ENCODE measurements at regions not wholly inside any gene's neighbourhood (a gene's known extent, or its start where the extent isn't known, plus 50 kb on each side); places are given as distances from the start of the nearest gene placed in this dataset.
A peak's percentile ranks its signal among the peaks of the same experiment; 100 is the strongest.

DNA sequence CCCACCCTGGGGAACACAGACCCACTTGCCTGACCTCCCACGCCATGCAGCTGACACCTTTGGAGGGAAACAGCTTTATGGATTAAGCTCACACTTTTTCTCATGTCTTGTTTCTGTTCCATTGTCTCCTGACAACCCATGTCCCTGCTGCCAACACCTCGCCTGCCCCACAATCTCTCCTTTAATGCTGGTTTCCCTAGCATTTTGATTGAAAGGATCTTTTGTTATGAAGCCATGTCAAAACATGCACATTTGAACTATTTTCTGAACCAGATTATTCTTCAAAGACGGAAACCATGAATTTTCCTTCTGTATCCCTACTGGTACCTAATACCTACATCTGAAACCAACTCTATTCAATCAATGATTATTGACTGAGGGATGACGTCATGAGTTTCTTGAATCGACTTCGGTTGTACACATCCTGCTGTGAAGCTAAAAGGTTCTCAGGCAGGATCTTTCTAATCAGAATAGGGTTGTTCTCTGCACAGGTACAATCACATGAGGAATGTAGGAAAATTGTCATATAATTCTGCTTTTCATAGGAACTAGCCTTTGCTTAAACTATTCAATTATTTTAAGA is 106.2 kb upstream of the NEBL start:
- no peak overlapping the region for H2AFZ ChIP-seq (ENCODE audit: low read depth, low read length)
- H3K36me3 ChIP-seq (ENCODE audit: insufficient read depth, low read length) = no peaks in the 10 kb centered on the region
- H3K9me3 ChIP-seq (ENCODE audit: low read length) = no peaks in the 10 kb centered on the region
- H3F3A ChIP-seq (ENCODE audit: insufficient read depth, low read length, poor library complexity, severe bottlenecking) = no peaks in the 10 kb centered on the region
- no peak overlapping the region for H3K4me2 ChIP-seq (ENCODE audit: low read length)
- H3K79me2 ChIP-seq (replicated peaks; ENCODE audit: insufficient read depth, low read length) = no peaks in the 10 kb centered on the region
- no peaks in the 10 kb centered on the region for H3K27me3 ChIP-seq (ENCODE audit: insufficient read depth, low read depth, low read length)
- peak overlapping the region; percentile 57 for H3K27ac ChIP-seq (ENCODE audit: low read length)
- H3K9me2 ChIP-seq (ENCODE audit: insufficient read depth, low read length) = no peaks in the 10 kb centered on the region
- H3K9ac ChIP-seq (ENCODE audit: low read length) = no peak overlapping the region
- H4K20me1 ChIP-seq (ENCODE audit: insufficient read depth) = no peaks in the 10 kb centered on the region
- TF ChIP-seq EZH2 (IDR thresholded peaks at IDR 0.05; ENCODE audit: borderline replicate concordance, insufficient read depth, low read length, poor library complexity, severe bottlenecking) (no peak), MXI1 (conservative IDR thresholded peaks at IDR 0.05; ENCODE audit: poor library complexity, severe bottlenecking) (no peak), SMC3 (conservative IDR thresholded peaks at IDR 0.05; ENCODE audit: poor library complexity) (no peak), POLR2AphosphoS5 (IDR thresholded peaks at IDR 0.05) (peak; percentile 52), EP300 (conservative IDR thresholded peaks at IDR 0.05; ENCODE audit: poor library complexity, severe bottlenecking) (peak; percentile 52), RAD21 (conservative IDR thresholded peaks at IDR 0.05) (no peak), TAF1 (IDR thresholded peaks at IDR 0.05; ENCODE audit: low read depth) (no peak)
- TF ChIP-seq, protein P1, sequence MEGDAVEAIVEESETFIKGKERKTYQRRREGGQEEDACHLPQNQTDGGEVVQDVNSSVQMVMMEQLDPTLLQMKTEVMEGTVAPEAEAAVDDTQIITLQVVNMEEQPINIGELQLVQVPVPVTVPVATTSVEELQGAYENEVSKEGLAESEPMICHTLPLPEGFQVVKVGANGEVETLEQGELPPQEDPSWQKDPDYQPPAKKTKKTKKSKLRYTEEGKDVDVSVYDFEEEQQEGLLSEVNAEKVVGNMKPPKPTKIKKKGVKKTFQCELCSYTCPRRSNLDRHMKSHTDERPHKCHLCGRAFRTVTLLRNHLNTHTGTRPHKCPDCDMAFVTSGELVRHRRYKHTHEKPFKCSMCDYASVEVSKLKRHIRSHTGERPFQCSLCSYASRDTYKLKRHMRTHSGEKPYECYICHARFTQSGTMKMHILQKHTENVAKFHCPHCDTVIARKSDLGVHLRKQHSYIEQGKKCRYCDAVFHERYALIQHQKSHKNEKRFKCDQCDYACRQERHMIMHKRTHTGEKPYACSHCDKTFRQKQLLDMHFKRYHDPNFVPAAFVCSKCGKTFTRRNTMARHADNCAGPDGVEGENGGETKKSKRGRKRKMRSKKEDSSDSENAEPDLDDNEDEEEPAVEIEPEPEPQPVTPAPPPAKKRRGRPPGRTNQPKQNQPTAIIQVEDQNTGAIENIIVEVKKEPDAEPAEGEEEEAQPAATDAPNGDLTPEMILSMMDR (IDR thresholded peaks at IDR 0.05; ENCODE audit: poor library complexity, severe bottlenecking) = no peak
- TF ChIP-seq, protein P2, sequence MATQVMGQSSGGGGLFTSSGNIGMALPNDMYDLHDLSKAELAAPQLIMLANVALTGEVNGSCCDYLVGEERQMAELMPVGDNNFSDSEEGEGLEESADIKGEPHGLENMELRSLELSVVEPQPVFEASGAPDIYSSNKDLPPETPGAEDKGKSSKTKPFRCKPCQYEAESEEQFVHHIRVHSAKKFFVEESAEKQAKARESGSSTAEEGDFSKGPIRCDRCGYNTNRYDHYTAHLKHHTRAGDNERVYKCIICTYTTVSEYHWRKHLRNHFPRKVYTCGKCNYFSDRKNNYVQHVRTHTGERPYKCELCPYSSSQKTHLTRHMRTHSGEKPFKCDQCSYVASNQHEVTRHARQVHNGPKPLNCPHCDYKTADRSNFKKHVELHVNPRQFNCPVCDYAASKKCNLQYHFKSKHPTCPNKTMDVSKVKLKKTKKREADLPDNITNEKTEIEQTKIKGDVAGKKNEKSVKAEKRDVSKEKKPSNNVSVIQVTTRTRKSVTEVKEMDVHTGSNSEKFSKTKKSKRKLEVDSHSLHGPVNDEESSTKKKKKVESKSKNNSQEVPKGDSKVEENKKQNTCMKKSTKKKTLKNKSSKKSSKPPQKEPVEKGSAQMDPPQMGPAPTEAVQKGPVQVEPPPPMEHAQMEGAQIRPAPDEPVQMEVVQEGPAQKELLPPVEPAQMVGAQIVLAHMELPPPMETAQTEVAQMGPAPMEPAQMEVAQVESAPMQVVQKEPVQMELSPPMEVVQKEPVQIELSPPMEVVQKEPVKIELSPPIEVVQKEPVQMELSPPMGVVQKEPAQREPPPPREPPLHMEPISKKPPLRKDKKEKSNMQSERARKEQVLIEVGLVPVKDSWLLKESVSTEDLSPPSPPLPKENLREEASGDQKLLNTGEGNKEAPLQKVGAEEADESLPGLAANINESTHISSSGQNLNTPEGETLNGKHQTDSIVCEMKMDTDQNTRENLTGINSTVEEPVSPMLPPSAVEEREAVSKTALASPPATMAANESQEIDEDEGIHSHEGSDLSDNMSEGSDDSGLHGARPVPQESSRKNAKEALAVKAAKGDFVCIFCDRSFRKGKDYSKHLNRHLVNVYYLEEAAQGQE (IDR thresholded peaks at IDR 0.05; ENCODE audit: borderline replicate concordance) = peak; percentile 43
- no peak overlapping the region for H3K4me3 ChIP-seq (ENCODE audit: low read length)

DNA sequence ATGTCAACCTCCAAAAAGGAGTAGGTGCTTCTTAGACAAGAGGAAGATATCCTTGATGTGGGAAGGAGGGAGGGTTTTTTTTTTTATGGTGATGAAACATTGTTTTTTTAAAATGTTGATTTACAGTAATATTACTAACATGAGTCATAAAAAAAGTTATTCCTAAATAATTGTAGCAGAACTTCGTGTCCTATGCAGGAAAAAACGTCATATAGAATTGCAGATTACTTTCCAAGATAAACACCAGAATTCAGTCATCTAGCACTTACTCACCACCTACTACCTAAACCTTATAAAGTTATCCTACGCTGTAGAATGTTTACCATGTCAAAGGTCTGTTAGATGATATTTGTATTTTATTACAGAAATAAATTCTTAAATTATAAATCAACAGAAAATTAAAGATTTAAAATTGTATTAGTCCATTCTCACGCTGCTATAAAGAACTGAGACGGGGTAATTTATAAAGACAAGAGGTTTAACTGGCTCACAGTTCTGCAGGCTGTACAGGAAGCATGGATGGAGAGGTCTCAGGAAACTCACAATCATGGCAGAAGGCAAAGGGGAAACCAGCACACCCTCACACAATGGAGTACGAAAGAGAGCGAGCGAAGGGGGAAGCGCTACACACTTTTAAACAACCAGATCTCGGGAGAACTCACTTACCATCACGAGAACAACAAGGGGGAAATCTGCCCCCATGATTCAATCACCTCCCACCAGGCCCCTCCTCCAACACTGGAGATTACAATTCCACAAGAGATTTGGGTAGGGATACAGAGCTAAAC is 105.2 kb upstream of the NEBL start:
- no peaks in the 10 kb centered on the region for H3K27me3 ChIP-seq (ENCODE audit: insufficient read depth, low read depth, low read length)
- H3K9me2 ChIP-seq (ENCODE audit: insufficient read depth, low read length) = no peaks in the 10 kb centered on the region
- peak overlapping the region; percentile 57 for H3K27ac ChIP-seq (ENCODE audit: low read length)
- no peaks in the 10 kb centered on the region for H3K79me2 ChIP-seq (replicated peaks; ENCODE audit: insufficient read depth, low read length)
- no peak overlapping the region for H3K4me3 ChIP-seq (ENCODE audit: low read length)
- no peak overlapping the region for H3K4me2 ChIP-seq (ENCODE audit: low read length)
- H3K9me3 ChIP-seq (ENCODE audit: low read length) = no peaks in the 10 kb centered on the region
- no peaks in the 10 kb centered on the region for H3F3A ChIP-seq (ENCODE audit: insufficient read depth, low read length, poor library complexity, severe bottlenecking)
- H4K20me1 ChIP-seq (ENCODE audit: insufficient read depth) = no peaks in the 10 kb centered on the region
- no peaks in the 10 kb centered on the region for H3K36me3 ChIP-seq (ENCODE audit: insufficient read depth, low read length)
- H3K9ac ChIP-seq (ENCODE audit: low read length) = no peak overlapping the region
- no peak overlapping the region for H2AFZ ChIP-seq (ENCODE audit: low read depth, low read length)
- TF ChIP-seq SMC3 (conservative IDR thresholded peaks at IDR 0.05; ENCODE audit: poor library complexity) (no peak), RAD21 (conservative IDR thresholded peaks at IDR 0.05) (no peak), TAF1 (IDR thresholded peaks at IDR 0.05; ENCODE audit: low read depth) (no peak), POLR2AphosphoS5 (IDR thresholded peaks at IDR 0.05) (no peak), EP300 (conservative IDR thresholded peaks at IDR 0.05; ENCODE audit: poor library complexity, severe bottlenecking) (no peak), EZH2 (IDR thresholded peaks at IDR 0.05; ENCODE audit: borderline replicate concordance, insufficient read depth, low read length, poor library complexity, severe bottlenecking) (no peak), MXI1 (conservative IDR thresholded peaks at IDR 0.05; ENCODE audit: poor library complexity, severe bottlenecking) (no peak)
- TF ChIP-seq, protein P2 (IDR thresholded peaks at IDR 0.05; ENCODE audit: borderline replicate concordance) = no peak
- TF ChIP-seq, protein P1 (IDR thresholded peaks at IDR 0.05; ENCODE audit: poor library complexity, severe bottlenecking) = no peak
